Left lung (tissue), 4 donors: ENCODE measurements at regions not wholly inside any gene's neighbourhood (a gene's known extent, or its start where the extent isn't known, plus 50 kb on each side); places are given as distances from the start of the nearest gene placed in this dataset.

Source experiments
- ATAC-seq: fragments of 200-7000 bp; cut with Tn5 transposase; one replicate; pipeline ENCODE4 v1.9.1; 2020; ENCODE audit warnings: moderate library complexity
- DNase-seq, 4 donors: peaks; one replicate each; pipeline ENCODE4 v3.0.0-alpha.2; 2013 to 2020
- H3K27ac ChIP-seq, 2 donors: fragments of 200-600 bp; sonication (generic) in 1 of 2; one replicate each; pipeline versions ENCODE4 v1.5.0 to v1.8.0; 2020 to 2021
- H3K27me3 ChIP-seq, 2 donors: fragments of 200-600 bp; sonication (generic) in 1 of 2; one replicate each; pipeline versions ENCODE4 v1.5.0 to v1.8.0; 2020 to 2021
- H3K36me3 ChIP-seq, 2 donors: fragments of 200-600 bp; sonication (generic) in 1 of 2; one replicate each; pipeline versions ENCODE4 v1.5.0 to v1.8.0; 2020 to 2021
- H3K4me1 ChIP-seq, 2 donors: fragments of 200-600 bp; one replicate each; pipeline ENCODE4 v1.8.0; 2021
- H3K4me3 ChIP-seq, 2 donors: fragments of 200-600 bp; sonication (generic) in 1 of 2; one replicate each; pipeline versions ENCODE4 v1.5.0 to v1.8.0; 2020 to 2021; ENCODE audit warnings: mild to moderate bottlenecking in 1 of 2
- H3K9me3 ChIP-seq, 2 donors: fragments of 200-600 bp; sonication (generic) in 1 of 2; one replicate each; pipeline versions ENCODE4 v1.5.0 to v1.8.0; 2020 to 2021
- intact Hi-C, 2 donors: fragments of 100-400 bp; cut with DNase I; formaldehyde crosslinking; loops; one replicate each; pipeline versions ENCODE4 v1.11.2 to v1.14.2; 2022
- TF ChIP-seq, protein P1 (sequence below), 2 donors: fragments of 200-600 bp; sonication (generic) in 1 of 2; IDR thresholded peaks; one replicate each; pipeline versions ENCODE4 v1.5.0 to v1.8.0; 2021; ENCODE audit warnings: antibody characterized with exemption in 2 of 2
- donor health status: DM: no; HTN: yes; CAD: no.
- donor health status: DM: no; HTN: no; CAD: no.

DNA sequence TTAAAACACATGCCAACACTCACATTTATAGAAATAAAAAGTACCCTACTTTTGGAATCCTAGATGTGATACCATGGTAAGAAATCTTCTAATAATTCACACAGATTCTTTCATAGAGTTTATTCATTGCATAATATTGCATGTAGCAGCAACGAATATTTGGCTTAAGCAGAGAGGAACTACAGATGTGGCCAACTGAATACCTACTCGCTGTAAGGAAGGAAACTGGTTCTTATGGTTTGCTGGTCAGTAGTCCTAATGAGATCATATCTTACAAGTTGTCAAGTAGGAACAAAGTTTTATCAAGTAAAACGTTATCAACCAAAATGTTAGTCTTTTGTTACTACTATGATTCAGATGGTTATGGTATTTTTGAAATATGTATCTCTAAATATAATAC, 996.1 kb downstream of the PDHA2 start:
- Histone ChIP-seq H3K36me3 (no peaks in the 10 kb centered on the region), H3K4me3 (no peak overlapping the region), H3K9me3 (peaks cover 0 to 1% of the 10 kb centered on the region in 2 donors), H3K27ac (no peak overlapping the region), H3K27me3 (no peaks in the 10 kb centered on the region), H3K4me1 (no peaks in the 10 kb centered on the region)
- TF ChIP-seq, protein P1, sequence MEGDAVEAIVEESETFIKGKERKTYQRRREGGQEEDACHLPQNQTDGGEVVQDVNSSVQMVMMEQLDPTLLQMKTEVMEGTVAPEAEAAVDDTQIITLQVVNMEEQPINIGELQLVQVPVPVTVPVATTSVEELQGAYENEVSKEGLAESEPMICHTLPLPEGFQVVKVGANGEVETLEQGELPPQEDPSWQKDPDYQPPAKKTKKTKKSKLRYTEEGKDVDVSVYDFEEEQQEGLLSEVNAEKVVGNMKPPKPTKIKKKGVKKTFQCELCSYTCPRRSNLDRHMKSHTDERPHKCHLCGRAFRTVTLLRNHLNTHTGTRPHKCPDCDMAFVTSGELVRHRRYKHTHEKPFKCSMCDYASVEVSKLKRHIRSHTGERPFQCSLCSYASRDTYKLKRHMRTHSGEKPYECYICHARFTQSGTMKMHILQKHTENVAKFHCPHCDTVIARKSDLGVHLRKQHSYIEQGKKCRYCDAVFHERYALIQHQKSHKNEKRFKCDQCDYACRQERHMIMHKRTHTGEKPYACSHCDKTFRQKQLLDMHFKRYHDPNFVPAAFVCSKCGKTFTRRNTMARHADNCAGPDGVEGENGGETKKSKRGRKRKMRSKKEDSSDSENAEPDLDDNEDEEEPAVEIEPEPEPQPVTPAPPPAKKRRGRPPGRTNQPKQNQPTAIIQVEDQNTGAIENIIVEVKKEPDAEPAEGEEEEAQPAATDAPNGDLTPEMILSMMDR (IDR thresholded peaks at IDR 0.05), result no peak
- intact Hi-C loops, result no loop called here
- ATAC-seq (no peak), DNase-seq (no peak)

DNA sequence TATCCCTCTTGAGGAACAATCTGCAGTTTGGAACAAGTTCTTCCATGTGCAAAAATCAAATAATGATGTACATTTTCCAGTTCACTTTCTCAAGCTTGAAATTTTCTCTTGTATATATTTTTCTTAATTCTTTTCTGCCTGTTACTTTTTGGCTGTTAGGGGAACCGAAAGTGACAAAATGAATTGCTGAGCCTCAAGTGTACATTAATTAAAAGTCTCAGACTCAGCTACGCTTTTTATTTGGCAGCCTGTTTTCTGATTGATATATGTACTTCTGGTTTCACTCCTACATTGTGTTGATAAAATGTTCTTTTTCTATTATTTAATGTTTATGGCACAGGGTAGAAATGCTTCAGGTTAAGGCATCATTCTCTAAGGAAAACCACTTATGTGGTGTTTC, 999.5 kb downstream of the PDHA2 start:
- Histone ChIP-seq H3K27ac (no peak overlapping the region), H3K27me3 (no peaks in the 10 kb centered on the region), H3K9me3 (peaks cover 0 to 2% of the 10 kb centered on the region in 2 donors), H3K4me3 (no peak overlapping the region), H3K36me3 (no peaks in the 10 kb centered on the region), H3K4me1 (no peaks in the 10 kb centered on the region)
- ATAC-seq, result no peak
- DNase-seq, result no peak
- TF ChIP-seq, protein P1 (IDR thresholded peaks at IDR 0.05), result no peak
- intact Hi-C loops, result no loop called here

DNA sequence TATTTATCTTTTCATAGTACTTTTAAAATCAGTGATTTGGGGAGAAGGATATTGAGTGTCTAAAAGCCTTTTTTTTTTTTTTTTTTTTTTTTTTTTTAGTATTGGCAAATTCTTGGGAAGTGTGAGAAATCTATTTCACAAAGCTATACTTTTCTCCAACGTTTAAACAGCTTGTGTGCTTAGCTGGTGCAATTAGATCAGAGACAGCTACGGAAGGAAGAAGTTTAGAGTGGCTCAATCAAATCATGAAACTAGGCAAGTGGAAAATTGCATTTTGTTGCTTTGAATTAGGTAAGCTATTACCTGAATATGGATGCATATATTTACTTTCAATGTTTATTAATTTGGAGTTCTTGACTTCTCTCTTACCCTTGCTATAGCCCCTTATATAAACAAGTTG, 1001.9 kb downstream of the PDHA2 start:
- Histone ChIP-seq H3K4me1 (no peaks in the 10 kb centered on the region), H3K36me3 (no peaks in the 10 kb centered on the region), H3K9me3 (peaks cover 0 to 2% of the 10 kb centered on the region in 2 donors), H3K4me3 (no peak overlapping the region), H3K27me3 (no peaks in the 10 kb centered on the region), H3K27ac (no peak overlapping the region)
- ATAC-seq (no peak), DNase-seq (no peak)
- intact Hi-C loops, result no loop called here
- TF ChIP-seq, protein P1 (IDR thresholded peaks at IDR 0.05), result no peak

DNA sequence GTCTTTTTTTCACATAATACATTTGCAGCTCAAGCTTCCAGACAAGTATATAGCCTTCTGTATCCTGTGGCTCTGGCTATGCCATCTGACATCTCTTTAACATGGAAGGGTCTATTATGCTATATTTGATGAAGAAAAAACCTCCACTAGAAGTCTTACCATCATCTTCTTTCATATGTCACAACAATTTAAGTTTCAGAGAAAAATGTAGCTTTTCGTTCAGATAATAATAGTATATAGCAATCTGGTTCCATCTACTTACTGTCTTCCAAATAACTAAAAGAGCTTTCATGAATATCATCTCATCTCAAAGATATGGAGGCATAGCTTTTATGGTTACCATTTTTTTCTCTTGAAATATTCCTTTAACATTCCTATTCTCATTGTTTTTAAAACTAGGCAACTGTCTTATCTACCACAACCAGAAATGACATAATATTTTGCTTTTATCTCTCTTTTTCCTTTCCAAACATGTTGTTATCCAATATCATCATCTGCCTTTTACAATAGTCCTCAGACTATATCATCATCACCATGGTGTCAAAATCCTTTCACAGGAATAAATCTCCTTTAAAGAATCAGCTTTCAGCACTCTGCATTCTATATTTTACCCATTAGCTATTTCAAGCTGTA, 1005.1 kb downstream of the PDHA2 start:
- intact Hi-C loops, result no loop called here
- Histone ChIP-seq H3K9me3 (peaks cover 0 to 2% of the 10 kb centered on the region in 2 donors), H3K36me3 (no peaks in the 10 kb centered on the region), H3K27me3 (no peaks in the 10 kb centered on the region), H3K27ac (no peak overlapping the region), H3K4me1 (no peaks in the 10 kb centered on the region), H3K4me3 (no peak overlapping the region)
- TF ChIP-seq, protein P1 (IDR thresholded peaks at IDR 0.05), result no peak
- ATAC-seq (no peak), DNase-seq (no peak)

DNA sequence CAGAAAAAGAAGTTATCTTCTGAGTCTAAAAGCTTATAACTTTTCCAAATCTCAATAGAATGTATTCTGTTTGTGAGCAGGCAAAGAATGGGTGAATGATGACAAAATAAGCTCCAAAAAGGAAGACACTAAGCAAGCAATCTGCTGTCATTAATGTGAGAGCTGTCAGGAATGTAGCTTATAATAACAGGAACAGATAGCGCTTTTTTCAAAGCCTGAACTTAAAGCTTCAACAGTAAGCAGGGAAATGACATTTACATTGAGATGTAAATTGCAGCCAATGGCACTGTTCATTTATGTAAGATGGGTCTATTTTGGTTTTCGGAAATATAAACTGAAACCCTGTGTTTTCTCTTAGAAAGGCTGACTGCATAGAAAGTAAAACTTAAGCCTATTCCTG, 1005.9 kb downstream of the PDHA2 start:
- intact Hi-C loops, result no loop called here
- no peaks in the 10 kb centered on the region for H3K36me3 ChIP-seq
- H3K27me3 ChIP-seq, result no peaks in the 10 kb centered on the region
- H3K4me1 ChIP-seq, result no peaks in the 10 kb centered on the region
- TF ChIP-seq, protein P1 (IDR thresholded peaks at IDR 0.05), result no peak
- DNase-seq (no peak), ATAC-seq (no peak)
- H3K27ac ChIP-seq, result no peak overlapping the region
- H3K9me3 ChIP-seq, result peaks cover 0 to 2% of the 10 kb centered on the region in 2 donors
- H3K4me3 ChIP-seq, result no peak overlapping the region
